Fibroblast of pulmonary artery (primary cell): ENCODE measurements at regions not wholly inside any gene's neighbourhood (a gene's known extent, or its start where the extent isn't known, plus 50 kb on each side); places are given as distances from the start of the nearest gene placed in this dataset.

Experiments used
- DNase-seq: peaks from one replicate; pipeline ENCODE4 v3.0.0-alpha.2; 2010; ENCODE audit warnings: low read depth
- H3K4me3 ChIP-seq: replicated peaks from 2 replicates; pipeline ENCODE4 v1.5.1; 2011; ENCODE audit warnings: low read depth, mild to moderate bottlenecking, control low read depth, low read length, moderate library complexity
- TF ChIP-seq, protein P1 (sequence below): IDR thresholded peaks from 2 replicates; pipeline ENCODE4 v1.5.1; 2011; ENCODE audit warnings: mild to moderate bottlenecking, control low read depth, low read length, inconsistent platforms; ENCODE audit errors: missing control alignments

DNA sequence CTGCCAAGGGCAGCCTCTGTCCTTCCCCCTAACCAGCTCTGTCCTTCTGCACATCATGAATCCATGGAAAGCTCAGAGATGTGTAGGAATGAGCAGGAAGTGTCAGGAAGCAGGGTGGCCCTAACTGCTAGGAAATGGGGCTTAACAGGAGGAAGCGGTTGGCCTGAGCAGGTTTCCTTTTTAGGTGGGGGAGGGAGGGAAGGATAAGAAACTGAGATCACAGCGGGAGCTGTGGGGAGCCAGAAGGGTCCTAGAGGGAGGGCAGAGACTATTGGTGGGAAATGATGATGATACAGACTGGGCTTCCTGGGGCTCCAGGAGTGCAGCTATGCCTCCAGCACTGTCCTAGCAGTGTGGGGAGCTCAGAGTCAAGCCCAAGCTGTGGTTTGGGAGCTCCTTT lies 182.0 kb downstream of the SH3BP4 start:
- no peak overlapping the region for H3K4me3 ChIP-seq
- TF ChIP-seq, protein P1, sequence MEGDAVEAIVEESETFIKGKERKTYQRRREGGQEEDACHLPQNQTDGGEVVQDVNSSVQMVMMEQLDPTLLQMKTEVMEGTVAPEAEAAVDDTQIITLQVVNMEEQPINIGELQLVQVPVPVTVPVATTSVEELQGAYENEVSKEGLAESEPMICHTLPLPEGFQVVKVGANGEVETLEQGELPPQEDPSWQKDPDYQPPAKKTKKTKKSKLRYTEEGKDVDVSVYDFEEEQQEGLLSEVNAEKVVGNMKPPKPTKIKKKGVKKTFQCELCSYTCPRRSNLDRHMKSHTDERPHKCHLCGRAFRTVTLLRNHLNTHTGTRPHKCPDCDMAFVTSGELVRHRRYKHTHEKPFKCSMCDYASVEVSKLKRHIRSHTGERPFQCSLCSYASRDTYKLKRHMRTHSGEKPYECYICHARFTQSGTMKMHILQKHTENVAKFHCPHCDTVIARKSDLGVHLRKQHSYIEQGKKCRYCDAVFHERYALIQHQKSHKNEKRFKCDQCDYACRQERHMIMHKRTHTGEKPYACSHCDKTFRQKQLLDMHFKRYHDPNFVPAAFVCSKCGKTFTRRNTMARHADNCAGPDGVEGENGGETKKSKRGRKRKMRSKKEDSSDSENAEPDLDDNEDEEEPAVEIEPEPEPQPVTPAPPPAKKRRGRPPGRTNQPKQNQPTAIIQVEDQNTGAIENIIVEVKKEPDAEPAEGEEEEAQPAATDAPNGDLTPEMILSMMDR = no peak
- no peak for DNase-seq

GRCh38 chr2:235134420-235134819 lies 182.6 kb downstream of the SH3BP4 start:
- no peak for DNase-seq
- TF ChIP-seq, protein P1 = no peak

DNA sequence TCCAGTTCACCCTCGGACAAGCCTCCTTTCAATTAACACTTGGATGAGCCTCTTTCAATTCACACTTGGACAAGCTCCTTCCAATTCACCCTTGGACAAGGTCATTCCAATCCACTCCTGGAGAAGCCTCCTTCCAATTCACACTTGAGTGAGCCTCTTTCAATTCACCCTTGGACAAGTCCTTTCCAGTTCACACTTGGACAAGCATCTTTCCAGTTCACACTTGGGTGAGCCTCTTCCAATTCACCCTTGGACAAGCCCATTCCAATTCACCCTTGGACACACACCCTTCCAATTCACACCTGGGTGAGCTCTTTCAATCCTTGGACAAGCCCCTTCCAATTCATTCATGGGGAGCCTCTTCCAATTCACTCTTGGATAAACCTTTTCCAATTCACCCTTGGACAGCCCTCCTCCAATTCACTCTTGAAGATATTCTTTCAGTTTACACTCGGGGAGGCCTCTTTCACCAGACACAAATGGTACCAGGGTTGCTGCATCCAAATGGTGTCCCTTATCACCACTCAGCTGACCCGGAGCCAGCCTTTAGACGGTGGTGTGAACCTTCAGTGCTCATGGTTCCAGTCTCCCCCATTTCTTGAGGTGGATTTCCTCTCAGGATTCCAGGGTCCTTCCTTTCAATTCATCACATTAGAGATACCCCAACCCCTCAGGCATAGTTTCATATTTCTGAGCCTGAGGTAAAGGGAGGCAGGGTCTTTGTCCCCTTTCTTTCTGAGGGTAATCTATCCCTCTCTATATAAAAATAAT lies 183.6 kb downstream of the SH3BP4 start:
- H3K4me3 ChIP-seq = no peak overlapping the region
- TF ChIP-seq, protein P1 = no peak
- DNase-seq = no peak

More at GRCh38 chr2:235134420-235134819, 182.6 kb downstream of the SH3BP4 start:
- no peak overlapping the region for H3K4me3 ChIP-seq

GRCh38 chr2:235135990-235136561 lies 184.3 kb downstream of the SH3BP4 start:
- DNase-seq = peak; percentile 89
- H3K4me3 ChIP-seq = no peak overlapping the region
- TF ChIP-seq, protein P1 = peak; percentile 80

GRCh38 chr2:235138339-235138738 lies 186.5 kb downstream of the SH3BP4 start:
- H3K4me3 ChIP-seq = no peak overlapping the region
- no peak for DNase-seq
- TF ChIP-seq, protein P1 = no peak

GRCh38 chr2:235139956-235140800 lies 188.4 kb downstream of the SH3BP4 start:
- no peak for DNase-seq
- TF ChIP-seq, protein P1 = no peak
- no peak overlapping the region for H3K4me3 ChIP-seq
